Endometrial microvascular endothelial cells (primary cell): ENCODE measurements at regions not wholly inside any gene's neighbourhood (a gene's known extent, or its start where the extent isn't known, plus 50 kb on each side); places are given as distances from the start of the nearest gene placed in this dataset.

Experiments
- in situ Hi-C: cut with HindIII; loops from 2 replicates; pipeline ENCODE4 v1.10.0; 2017; ENCODE audit warnings: low sequenced_read_pairs, low pct_unique_long_range_greater_than_20kb; ENCODE audit errors: inconsistent ontology term

DNA sequence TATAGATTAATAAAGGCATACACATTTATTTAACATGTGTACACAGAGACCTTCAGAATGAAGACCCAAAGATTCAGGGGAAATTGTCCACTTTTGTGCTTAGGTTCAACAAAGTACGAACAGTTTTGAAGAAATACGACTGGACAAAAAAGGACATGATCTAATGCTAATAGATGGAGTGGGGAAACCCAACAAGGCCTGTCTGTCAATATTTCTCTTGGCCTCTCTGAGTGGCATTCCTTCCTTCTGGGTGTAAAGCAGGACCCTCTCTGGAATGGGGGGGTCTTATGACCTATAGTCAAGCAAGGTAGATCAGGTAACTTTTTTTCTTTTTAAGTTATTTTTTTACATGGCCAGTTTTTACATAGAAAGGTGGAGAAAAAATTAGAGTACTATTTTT, 222.3 kb upstream of the IGFBP3 start:
- in situ Hi-C loops: no loop called here

DNA sequence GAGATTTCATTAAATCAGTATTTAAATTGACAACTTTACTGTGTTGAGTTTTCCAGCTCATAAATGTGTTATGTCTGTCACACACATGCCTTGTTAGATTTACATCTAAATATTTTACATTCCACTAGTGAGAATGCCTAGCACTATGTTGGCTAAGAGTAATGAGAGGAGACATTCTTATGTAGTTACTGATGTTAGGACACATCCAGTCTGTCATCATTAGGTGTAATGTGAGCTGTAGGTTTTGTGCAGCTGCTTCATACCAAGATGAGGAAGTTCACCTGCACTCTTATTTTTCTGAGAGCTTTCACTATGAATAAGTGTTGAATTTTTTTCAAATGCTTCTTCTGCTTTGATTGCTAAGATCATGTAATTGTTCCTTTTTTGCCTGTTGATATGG, 218.0 kb upstream of the IGFBP3 start:
- in situ Hi-C loops: no loop called here

DNA sequence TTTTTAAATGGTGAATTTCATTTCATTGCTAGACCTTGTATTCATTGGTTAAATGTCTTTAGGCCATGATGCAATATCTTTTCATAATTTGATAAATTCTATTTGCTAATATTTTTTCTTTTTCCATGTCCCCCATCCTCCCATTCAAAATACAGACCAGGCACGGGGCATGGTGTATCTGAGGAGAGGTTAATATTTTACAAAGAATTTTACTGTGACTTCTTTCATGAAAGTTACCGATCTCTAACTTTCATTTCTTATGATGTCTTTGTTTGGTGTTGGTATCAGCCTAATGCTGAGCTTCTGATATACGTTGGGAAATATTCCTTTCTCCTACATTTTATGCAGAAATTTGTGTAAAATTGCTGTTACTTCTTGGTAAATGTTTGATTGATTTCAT, 216.7 kb upstream of the IGFBP3 start:
- in situ Hi-C loops: no loop called here

DNA sequence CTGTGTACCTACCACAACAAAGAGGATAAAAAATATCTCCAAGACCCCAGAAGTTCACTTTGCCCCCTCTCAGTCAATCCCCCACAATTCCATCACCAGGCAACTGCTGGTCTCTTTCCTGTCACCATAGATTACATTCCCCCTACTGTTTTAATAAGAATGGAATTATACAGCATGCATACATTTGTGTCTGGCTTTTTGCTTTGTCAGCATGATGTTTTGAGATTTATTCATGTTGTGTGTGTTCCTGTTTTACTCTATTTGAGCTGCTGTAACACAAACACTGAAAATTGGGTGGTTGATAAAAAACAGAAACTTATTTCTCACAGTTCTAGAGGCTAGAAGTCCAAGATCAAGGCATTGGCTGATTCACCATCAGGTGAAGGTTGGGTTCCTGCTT, 214.5 kb upstream of the IGFBP3 start:
- in situ Hi-C loops: no loop called here

DNA sequence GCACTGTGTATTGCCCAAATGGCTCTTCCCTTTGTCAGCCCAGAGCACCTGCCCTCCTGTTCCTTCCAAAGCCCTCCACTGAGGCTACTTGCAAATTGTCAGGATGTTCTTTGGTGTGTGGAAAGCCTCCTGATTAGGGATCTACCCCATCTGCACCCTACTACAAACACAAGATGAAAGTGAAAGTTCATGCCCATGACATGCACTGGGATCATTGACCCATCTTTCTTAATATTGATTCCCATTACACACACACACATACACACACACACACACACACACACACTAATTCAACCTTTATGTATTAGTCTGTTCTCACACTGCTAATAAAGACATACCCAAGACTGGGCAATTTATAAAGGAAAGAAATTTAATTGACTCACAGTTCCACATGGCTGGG, 213.7 kb upstream of the IGFBP3 start:
- in situ Hi-C loops: no loop called here

DNA sequence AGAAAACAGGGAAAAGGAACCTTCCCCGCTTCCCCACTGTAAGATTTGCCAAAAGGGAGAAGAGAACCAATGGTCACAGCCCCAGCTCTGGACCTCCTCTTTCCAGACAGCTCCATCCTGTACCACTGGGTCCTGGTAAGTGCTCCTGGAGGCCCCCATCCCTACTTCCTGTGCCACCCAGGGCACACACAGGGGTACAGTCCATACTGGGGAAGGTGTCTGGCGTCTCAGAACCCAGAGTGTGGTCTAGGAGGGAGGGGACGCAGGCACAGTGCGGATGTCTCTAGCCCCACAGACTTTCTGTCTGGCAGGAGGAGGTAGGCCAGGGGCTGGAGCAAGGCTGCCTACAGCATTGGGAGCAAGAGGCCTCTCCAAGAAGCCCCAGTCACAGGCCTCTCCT, 213.3 kb upstream of the IGFBP3 start:
- in situ Hi-C loops: no loop called here

DNA sequence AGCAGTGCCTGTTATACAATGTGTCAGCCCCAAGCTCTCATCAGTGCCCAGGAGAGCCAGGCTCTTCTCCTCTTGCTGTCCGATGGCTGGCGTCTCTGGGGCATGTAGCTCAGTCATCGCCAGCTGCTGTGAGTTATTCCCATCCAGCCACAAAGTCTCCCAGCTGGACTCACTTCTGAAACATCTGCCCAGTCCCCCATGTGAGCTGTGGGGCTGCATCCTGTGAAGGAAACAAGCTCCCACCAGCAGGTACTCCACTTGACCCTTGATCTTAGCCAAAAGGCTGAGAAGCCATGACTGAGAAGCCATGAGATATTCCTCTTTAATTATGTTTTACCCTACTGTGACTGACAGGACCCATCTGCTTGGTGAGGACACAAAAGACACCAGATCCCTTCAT, 212.7 kb upstream of the IGFBP3 start:
- in situ Hi-C loops: no loop called here

DNA sequence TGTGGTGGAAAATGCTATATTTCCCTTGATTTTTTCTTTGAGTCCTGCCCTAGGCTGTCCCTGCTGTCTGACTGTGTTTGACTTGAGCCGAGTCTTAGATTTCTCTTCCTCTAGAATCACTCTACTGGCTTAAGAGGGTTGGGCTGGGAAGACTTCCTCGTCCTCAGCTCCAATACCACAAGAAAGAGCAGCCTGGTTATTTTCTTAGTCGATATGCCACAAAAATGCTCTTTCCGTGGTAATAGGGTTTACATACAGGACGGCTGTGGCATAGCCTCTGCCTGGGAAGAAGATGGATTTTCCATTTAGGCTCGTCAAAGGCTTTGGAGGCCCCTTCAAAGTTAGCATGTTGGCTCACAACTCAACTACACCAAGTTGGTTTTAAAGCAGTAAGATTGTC, 212.0 kb upstream of the IGFBP3 start:
- in situ Hi-C loops: no loop called here

DNA sequence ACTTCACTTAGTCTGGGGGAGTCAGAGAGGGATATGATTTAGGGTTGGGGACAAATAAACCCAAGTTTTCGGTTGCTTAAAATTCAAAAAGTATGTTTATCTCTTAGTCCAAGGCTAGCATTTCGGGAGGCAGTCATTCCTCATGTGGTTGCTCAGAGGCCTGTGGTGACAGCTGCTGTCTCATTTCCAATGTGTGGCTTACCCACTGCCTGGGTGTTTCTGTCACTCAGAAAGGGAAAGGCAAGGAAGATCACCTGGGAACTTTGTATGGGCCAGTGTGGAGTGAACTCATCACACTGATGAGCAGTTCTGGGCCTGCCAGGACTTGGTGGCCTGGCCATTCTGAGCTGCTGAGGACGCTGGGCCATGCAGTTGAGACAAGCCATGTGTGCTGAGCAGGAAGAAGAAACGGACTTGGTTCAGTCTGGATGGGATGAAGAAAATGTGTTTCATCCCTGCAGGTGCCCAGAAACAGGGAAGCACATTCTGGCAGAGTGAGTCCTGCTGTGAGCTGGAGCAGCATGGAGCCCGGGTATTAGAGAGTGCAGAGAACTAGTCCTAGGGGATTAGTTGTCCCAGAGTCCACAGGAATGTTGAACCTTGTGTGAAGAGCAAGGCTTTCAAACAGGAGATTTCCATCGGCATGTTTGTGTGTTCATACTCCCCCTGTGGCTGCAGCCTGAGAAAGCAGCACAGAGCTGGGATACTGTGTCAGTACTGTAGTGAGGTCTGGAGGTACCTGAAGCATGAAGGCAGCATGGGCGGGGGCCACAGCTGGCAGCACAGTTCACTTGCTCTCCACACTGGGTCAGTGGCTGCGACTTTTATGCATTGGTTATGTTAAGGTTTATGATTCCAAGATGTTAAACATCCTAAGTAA, 211.1 kb upstream of the IGFBP3 start:
- in situ Hi-C loops: no loop called here

DNA sequence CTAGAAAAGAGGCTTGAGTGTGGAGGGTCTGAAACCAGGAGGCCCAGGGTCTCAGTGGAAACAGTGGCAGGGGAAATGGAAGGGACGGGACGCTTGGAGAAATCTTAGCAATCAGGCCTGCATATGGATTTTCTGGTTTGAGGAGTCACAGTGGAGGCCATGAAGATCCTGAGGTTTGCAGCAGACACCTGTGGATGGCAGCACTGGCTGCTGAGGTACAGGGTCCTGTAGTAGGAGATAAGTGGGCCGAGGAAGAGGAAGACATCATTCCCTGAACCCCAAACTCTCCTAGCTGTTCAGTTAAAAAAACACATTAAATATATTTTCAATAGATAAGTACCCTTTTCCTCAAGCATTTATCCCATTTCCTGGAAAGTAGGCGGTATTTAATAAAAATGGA, 208.8 kb upstream of the IGFBP3 start:
- in situ Hi-C loops: no loop called here

DNA sequence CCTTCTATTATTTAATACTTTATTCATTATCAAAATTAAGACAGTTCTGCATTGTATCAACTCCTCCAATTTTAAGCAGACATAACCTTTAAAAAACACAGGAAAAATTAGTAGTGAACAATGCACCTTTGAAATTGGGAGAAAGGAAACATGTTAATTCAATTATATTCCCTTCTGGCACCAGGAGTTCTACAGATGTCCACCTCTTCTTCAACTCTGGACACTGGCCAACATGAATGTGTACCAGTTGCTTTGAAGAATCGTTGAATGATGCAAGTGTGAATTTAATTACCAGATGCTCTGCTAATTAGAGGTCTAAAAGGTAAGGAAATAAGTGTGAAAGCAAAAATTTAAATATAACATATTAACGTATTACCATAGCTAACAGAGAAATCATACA, 206.7 kb upstream of the IGFBP3 start:
- in situ Hi-C loops: no loop called here

DNA sequence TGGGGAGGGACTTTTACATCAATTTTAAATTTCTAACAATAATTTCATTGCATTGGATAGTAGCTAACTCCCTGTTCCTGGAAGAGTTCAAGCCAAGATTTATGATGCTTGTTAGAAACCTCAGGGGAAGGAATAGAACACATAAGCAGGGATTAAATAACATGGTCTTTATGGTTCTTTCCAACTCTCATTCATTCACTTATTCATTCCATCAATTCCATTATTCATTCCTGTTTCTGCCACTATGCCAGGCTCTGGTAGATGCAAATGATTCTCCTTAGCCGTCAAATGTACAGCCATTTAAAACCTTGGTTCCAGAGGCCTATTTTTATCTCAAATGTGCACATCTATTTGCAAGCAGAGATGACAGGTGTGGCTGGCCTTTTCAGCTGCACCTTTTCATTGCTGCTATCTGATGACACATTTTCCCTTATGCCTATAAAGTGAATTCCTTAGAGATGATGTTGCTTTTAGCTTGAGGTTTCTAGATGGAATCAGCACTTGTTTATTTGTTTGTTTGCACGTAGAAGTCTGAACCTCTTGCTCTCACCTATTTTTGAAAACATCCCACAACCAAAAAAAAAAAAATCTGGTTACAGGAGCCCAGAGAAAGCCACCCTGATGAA, 205.7 kb upstream of the IGFBP3 start:
- in situ Hi-C loops: no loop called here

DNA sequence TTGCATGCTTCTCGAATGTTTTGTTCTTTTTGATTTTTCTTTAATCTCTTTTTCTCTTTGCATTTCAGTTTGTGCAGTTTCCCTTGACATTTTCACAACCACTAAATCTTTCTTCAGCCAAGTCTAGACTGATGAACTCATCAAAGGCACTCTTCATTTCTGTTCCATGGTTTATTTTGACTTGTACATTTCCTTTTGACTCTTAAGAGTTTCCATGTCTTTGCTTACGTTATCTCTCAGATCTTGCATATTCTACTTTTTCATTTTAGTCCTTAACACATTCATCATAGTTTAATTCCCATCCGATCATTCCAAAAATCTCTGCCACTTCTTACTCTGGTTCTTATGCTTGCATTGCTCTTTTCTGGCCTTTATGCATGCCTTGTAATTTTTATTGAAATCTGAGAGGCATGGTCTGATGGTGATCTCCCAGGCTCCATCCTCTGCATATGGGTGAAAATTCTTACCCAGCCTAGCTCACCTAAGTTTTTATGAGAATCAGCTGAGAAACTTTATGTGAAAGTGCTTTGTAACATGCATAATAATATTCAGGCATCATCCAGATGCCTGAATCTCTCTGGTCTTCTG, 202.8 kb upstream of the IGFBP3 start:
- in situ Hi-C loops: no loop called here

DNA sequence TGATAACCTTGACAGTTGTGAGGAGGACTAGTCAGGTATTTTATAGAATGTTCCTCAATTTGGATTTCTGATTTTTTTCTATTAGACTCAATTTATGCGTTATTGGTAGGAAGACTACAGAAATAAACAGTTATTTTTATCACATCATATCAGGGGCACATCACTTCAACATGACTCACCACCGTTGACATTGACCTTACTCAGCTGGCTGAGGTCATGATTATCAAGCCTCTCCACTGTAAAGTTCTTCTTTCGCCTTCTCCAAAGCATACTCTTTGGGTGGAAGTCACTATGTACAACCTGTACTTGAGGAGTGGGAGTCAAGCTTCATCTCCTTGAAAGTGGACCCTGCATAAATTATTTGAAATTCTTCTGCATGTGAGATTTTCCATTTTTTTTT, 194.3 kb upstream of the IGFBP3 start:
- in situ Hi-C loops: no loop called here

DNA sequence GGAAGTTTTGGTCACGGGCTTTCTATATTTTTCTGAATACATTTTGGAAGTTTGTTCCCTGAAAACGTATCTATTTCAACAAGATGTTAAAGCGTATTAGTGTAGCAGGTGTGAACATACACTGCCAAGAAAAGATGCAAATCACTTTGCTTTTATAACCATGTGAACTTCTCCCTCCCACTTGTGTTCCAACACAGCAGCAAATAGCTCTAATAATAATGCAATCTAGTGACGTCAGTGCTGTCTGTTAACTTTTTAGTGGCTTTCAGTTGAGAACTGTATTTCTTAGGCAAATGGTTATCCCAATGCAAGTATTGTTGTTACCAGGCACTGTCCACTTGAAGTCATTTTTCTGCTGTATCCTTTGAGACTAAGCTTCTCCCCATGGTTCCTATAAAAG, 188.4 kb upstream of the IGFBP3 start:
- in situ Hi-C loops: no loop called here

DNA sequence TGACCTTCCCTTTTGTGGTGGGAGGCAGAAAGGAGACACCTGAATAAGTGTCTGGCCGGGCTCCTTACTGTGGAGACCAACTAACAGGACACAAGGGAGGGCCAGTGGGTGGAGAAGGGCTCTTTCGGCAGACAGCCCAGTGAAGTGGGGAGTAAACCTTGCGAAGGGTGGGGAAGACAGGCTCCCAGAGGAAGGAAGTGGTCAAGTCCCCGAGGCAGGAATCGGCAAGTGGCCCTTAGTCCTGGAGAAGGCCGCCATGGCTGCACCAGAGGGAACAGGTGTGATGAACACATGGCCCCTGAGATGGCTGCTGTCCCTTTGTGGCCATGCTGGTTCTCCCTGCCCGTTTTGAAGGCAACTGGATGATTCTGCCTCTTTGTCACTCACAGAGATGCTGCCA, 187.2 kb upstream of the IGFBP3 start:
- in situ Hi-C loops: no loop called here

DNA sequence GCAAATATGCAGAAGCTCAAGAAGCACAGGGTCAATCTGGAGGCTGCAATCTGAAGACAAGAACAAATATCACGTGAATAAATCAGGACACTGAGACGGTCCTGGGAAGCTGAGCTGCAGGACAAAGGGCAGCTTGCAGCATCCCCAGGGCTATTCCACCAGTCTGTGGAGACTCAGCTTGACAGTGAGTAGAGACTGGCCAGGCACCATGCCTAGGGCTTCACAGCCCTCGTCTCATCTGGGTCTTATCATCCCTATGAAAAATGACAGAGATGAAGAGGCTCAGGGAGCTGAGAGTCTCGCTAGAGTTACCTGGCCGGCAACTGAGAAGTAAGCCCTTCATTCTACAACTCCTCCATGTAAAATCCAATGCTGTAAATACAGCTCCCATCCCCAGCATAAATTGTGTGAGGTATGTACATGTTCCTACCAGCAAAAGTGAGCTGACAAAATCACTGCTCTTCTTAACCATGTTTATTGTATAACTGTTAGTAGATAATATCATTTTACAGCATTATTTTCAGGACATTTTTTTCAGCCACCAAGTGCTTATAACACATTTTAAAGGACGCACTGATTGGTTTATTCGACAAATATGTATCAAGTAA, 186.6 kb upstream of the IGFBP3 start:
- in situ Hi-C loops: no loop called here

DNA sequence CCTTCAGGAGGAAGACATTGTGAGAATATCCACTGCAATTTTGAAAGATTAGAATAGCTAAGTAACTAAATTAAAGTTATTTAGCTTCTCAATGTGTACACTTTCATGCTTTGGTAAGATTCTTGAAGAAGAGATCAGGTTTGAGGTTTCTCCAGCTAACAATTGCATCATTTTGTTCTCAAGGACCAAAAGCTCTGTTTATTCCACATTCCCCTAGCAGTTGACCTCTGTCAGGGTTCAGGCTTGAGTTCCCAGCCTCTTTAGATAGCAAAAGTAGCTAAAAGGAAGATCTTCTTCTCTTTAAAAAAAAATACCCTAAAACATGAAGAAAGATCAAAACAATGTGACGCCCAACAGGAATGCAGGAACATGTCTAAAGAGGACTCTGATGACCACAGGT, 179.4 kb upstream of the IGFBP3 start:
- in situ Hi-C loops: no loop called here

DNA sequence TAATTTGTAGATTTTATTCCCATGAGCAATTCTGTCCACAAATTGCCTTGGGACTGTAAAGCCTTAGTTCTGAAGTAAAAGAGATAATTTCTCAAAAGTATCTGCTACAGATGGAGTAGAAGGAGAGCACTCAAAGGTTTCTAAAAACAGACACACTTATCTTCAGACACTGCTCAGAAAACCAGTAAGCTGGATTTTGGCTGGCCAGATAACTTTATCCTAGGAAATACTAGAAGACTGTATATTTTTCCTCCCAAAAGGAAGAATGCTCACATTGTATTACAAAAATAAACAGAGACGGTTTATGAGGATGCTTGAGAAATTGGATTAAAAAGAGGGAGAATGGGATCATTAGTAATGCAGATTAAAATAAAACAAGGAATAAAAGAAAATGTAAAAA, 178.0 kb upstream of the IGFBP3 start:
- in situ Hi-C loops: no loop called here

DNA sequence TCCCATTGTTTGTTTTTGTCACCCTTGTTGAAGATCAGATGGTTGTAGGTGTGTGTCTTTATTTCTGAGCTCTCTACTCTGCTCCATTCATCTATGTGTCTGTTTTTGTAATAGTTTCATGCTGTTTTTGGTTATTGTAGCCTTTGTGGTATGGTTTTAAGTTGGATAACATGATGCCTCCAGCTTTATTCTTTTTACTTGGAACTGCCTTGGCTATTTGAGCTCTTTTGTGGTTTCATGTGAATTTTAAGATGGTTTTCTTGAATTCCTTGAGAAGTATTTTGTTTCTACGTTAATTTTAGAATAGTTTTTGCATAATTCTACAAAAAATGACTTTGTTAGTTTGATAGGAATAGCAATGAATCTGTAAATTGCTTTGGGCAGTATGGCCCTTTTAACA, 170.0 kb upstream of the IGFBP3 start:
- in situ Hi-C loops: no loop called here
